ENCODE measurements at regions not wholly inside any gene's neighbourhood (a gene's known extent, or its start where the extent isn't known, plus 50 kb on each side); places are given as distances from the start of the nearest gene placed in this dataset.
"Not testable (repeated sequence)": the region's sequence is repeated elsewhere in the genome, so short reads cannot be mapped to it uniquely, and the experiment has no call there.

DNA sequence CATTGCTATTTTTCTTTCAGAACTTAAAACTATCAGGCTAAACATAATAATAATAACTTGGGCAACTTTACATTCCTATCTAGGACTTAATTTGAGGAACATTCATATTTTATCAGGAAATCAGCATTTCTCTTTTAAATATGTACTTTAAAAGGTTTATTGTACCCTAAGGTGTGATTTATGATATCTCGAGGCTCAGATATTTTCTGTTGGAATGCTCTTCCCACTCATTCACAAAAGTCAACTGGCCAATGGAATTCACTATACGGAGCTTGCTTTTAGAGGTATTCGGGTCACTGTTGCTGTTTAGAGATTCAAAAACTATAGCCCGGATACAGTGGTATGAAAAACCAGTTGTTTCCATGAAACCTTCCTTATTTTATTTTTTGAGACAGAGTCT is 328.3 kb downstream of the GBA3 start:
- no peaks in the 10 kb centered on the region for H4K20me1 ChIP-seq (ENCODE audit: insufficient read depth, low read length)
- H3K27ac ChIP-seq (ENCODE audit: low read length), result no peak overlapping the region
- no peaks in the 10 kb centered on the region for H3K9me2 ChIP-seq (replicated peaks; ENCODE audit: insufficient read depth, low read length)
- no peaks in the 10 kb centered on the region for H3K36me3 ChIP-seq (replicated peaks; ENCODE audit: insufficient read depth, low read length)
- no peaks in the 10 kb centered on the region for H3K4me1 ChIP-seq (ENCODE audit: low read length)
- TF ChIP-seq EZH2phosphoT487 (IDR thresholded peaks at IDR 0.05; ENCODE audit: low read length) (no peak), EZH2 (optimal IDR thresholded peaks at IDR 0.05; ENCODE audit: low read depth, low read length) (no peak)
- TF ChIP-seq, protein P1, sequence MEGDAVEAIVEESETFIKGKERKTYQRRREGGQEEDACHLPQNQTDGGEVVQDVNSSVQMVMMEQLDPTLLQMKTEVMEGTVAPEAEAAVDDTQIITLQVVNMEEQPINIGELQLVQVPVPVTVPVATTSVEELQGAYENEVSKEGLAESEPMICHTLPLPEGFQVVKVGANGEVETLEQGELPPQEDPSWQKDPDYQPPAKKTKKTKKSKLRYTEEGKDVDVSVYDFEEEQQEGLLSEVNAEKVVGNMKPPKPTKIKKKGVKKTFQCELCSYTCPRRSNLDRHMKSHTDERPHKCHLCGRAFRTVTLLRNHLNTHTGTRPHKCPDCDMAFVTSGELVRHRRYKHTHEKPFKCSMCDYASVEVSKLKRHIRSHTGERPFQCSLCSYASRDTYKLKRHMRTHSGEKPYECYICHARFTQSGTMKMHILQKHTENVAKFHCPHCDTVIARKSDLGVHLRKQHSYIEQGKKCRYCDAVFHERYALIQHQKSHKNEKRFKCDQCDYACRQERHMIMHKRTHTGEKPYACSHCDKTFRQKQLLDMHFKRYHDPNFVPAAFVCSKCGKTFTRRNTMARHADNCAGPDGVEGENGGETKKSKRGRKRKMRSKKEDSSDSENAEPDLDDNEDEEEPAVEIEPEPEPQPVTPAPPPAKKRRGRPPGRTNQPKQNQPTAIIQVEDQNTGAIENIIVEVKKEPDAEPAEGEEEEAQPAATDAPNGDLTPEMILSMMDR (IDR thresholded peaks at IDR 0.05; ENCODE audit: low read length), result no peak
- no peak overlapping the region for H3K9ac ChIP-seq (ENCODE audit: low read length)
- no peak overlapping the region for H3K4me3 ChIP-seq (ENCODE audit: low read length)
- no peak overlapping the region for H3K4me2 ChIP-seq (ENCODE audit: low read depth, low read length)
- no peak for DNase-seq
- no peaks in the 10 kb centered on the region for H3K79me2 ChIP-seq (ENCODE audit: low read length)
- no peak overlapping the region for H2AFZ ChIP-seq (ENCODE audit: low read length)
- H3F3A ChIP-seq (ENCODE audit: insufficient read depth, low read length), result no peaks in the 10 kb centered on the region
- H3K27me3 ChIP-seq (replicated peaks; ENCODE audit: insufficient read depth, low read length), result no peaks in the 10 kb centered on the region
- no peaks in the 10 kb centered on the region for H3K9me3 ChIP-seq (replicated peaks; ENCODE audit: insufficient read depth, low read length)

DNA sequence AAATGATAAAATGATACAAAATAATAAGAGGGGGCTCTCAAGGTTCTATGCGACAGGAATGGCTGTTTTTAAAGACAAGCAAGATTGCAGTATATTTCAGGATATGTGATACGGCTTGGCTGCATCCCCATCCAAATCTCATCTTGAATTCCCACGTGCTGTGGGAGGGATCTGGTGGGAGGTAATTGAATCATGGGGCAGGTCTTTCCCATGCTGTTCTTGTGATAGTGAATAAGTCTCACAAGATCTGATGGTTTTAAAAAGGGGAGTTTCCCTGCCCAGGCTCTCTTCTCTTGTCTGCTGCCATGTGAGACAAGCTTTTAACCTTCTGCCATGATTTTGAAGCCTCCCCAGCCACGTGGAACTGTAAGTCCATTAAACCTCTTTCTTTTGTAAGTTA is 327.7 kb downstream of the GBA3 start:
- H3K4me2 ChIP-seq (ENCODE audit: low read depth, low read length); H3F3A ChIP-seq (ENCODE audit: insufficient read depth, low read length); H3K36me3 ChIP-seq (replicated peaks; ENCODE audit: insufficient read depth, low read length); H4K20me1 ChIP-seq (ENCODE audit: insufficient read depth, low read length); H3K27ac ChIP-seq (ENCODE audit: low read length); H3K4me1 ChIP-seq (ENCODE audit: low read length); H3K9ac ChIP-seq (ENCODE audit: low read length); H2AFZ ChIP-seq (ENCODE audit: low read length); H3K4me3 ChIP-seq (ENCODE audit: low read length); H3K9me2 ChIP-seq (replicated peaks; ENCODE audit: insufficient read depth, low read length); DNase-seq; H3K79me2 ChIP-seq (ENCODE audit: low read length); H3K27me3 ChIP-seq (replicated peaks; ENCODE audit: insufficient read depth, low read length); H3K9me3 ChIP-seq (replicated peaks; ENCODE audit: insufficient read depth, low read length): not testable (repeated sequence)

GRCh38 chr4:23016981-23017380 is 324.2 kb downstream of the GBA3 start:
- Histone ChIP-seq H4K20me1 (ENCODE audit: insufficient read depth, low read length) (no peaks in the 10 kb centered on the region), H3K9me2 (replicated peaks; ENCODE audit: insufficient read depth, low read length) (no peaks in the 10 kb centered on the region), H3K9me3 (replicated peaks; ENCODE audit: insufficient read depth, low read length) (no peaks in the 10 kb centered on the region), H3K36me3 (replicated peaks; ENCODE audit: insufficient read depth, low read length) (no peaks in the 10 kb centered on the region), H3K27me3 (replicated peaks; ENCODE audit: insufficient read depth, low read length) (no peaks in the 10 kb centered on the region), H2AFZ (ENCODE audit: low read length) (no peak overlapping the region), H3K27ac (ENCODE audit: low read length) (no peak overlapping the region), H3K4me2 (ENCODE audit: low read depth, low read length) (no peak overlapping the region), H3K79me2 (ENCODE audit: low read length) (no peaks in the 10 kb centered on the region), H3K4me3 (ENCODE audit: low read length) (no peak overlapping the region), H3F3A (ENCODE audit: insufficient read depth, low read length) (no peaks in the 10 kb centered on the region), H3K9ac (ENCODE audit: low read length) (no peak overlapping the region), H3K4me1 (ENCODE audit: low read length) (no peaks in the 10 kb centered on the region)
- TF ChIP-seq, protein P1 (IDR thresholded peaks at IDR 0.05; ENCODE audit: low read length), result no peak
- no peak for TF ChIP-seq EZH2 (optimal IDR thresholded peaks at IDR 0.05; ENCODE audit: low read depth, low read length)
- DNase-seq, result no peak

DNA sequence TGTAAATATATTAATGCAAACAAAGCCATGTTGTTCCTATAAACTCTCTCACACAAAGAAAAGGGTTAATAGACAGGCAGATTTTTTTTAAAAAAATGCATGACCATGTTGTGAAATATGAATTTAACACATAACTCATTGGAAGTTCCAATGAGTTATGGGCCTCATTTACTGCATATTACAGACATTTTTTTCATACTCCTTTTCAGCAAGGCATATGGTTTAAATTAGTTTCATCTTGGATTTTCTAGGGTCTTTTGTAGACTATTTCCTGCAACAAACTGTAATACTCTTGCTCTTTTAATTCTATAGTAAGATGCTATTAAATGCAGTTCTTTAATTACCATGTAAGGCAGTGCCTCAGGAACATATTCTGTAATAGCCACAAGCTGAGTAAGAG is 323.1 kb downstream of the GBA3 start:
- no peak overlapping the region for H2AFZ ChIP-seq (ENCODE audit: low read length)
- H3K79me2 ChIP-seq (ENCODE audit: low read length), result no peaks in the 10 kb centered on the region
- no peaks in the 10 kb centered on the region for H3F3A ChIP-seq (ENCODE audit: insufficient read depth, low read length)
- no peaks in the 10 kb centered on the region for H3K9me3 ChIP-seq (replicated peaks; ENCODE audit: insufficient read depth, low read length)
- no peaks in the 10 kb centered on the region for H3K27me3 ChIP-seq (replicated peaks; ENCODE audit: insufficient read depth, low read length)
- H3K4me1 ChIP-seq (ENCODE audit: low read length), result no peaks in the 10 kb centered on the region
- H3K4me3 ChIP-seq (ENCODE audit: low read length), result no peak overlapping the region
- no peak overlapping the region for H3K9ac ChIP-seq (ENCODE audit: low read length)
- H3K27ac ChIP-seq (ENCODE audit: low read length), result no peak overlapping the region
- no peaks in the 10 kb centered on the region for H3K36me3 ChIP-seq (replicated peaks; ENCODE audit: insufficient read depth, low read length)
- H3K9me2 ChIP-seq (replicated peaks; ENCODE audit: insufficient read depth, low read length), result no peaks in the 10 kb centered on the region
- TF ChIP-seq, protein P1 (IDR thresholded peaks at IDR 0.05; ENCODE audit: low read length), result no peak
- TF ChIP-seq EZH2phosphoT487 (IDR thresholded peaks at IDR 0.05; ENCODE audit: low read length), result no peak
- H4K20me1 ChIP-seq (ENCODE audit: insufficient read depth, low read length), result no peaks in the 10 kb centered on the region
- DNase-seq, result no peak
- H3K4me2 ChIP-seq (ENCODE audit: low read depth, low read length), result no peak overlapping the region
